ENCODE measurements at regions not wholly inside any gene's neighbourhood (a gene's known extent, or its start where the extent isn't known, plus 50 kb on each side); places are given as distances from the start of the nearest gene placed in this dataset.

GRCh38 chr14:71613168-71613567, 319.1 kb upstream of the RGS6 start:
- intact Hi-C loops (cut with micrococcal nuclease; ENCODE audit: unreplicated experiment) = no loop called here
- no peaks in the 10 kb centered on the region for H3K9me3 ChIP-seq (ENCODE audit: insufficient read depth, low read depth)
- H3K27ac ChIP-seq = no peak overlapping the region
- no peak for DNase-seq
- no TSS peak for BruUV-seq (replicated peaks)
- H3K4me2 ChIP-seq = no peak overlapping the region
- no peaks in the 10 kb centered on the region for H3K36me3 ChIP-seq (ENCODE audit: low read depth)
- H2AFZ ChIP-seq = no peak overlapping the region
- TF ChIP-seq EZH2 (IDR thresholded peaks at IDR 0.05; ENCODE audit: low read depth) (no peak), CTCF (conservative IDR thresholded peaks at IDR 0.05) (no peak)
- ChIA-PET CTCF (no interaction called here), POLR2A (ENCODE audit: unreplicated experiment) (no interaction called here)
- peaks cover 15% of the 10 kb centered on the region for H3F3A ChIP-seq (ENCODE audit: insufficient read depth, low read depth)
- no peaks in the 10 kb centered on the region for H3K27me3 ChIP-seq (ENCODE audit: insufficient read depth, low read depth)
- H3K79me2 ChIP-seq (ENCODE audit: low read depth) = peaks cover 62% of the 10 kb centered on the region
- no peaks in the 10 kb centered on the region for H3K4me1 ChIP-seq (replicated peaks; ENCODE audit: insufficient read depth)
- peaks cover 21% of the 10 kb centered on the region for H4K20me1 ChIP-seq (ENCODE audit: insufficient read depth)
- H3K9me2 ChIP-seq (ENCODE audit: insufficient read depth) = no peaks in the 10 kb centered on the region
- H3K4me3 ChIP-seq = no peak overlapping the region

- H3K79me2 ChIP-seq (ENCODE audit: low read depth) = peaks cover 47% of the 10 kb centered on the region
- H3K27ac ChIP-seq = no peak overlapping the region
- BruUV-seq (replicated peaks) = no TSS peak
- peaks cover 15% of the 10 kb centered on the region for H3F3A ChIP-seq (ENCODE audit: insufficient read depth, low read depth)
- no peak for TF ChIP-seq EZH2 (IDR thresholded peaks at IDR 0.05; ENCODE audit: low read depth)
- no peak for TF ChIP-seq CTCF (conservative IDR thresholded peaks at IDR 0.05)
- DNase-seq = no peak
- intact Hi-C loops (cut with micrococcal nuclease; ENCODE audit: unreplicated experiment) = no loop called here
- no peak overlapping the region for H2AFZ ChIP-seq
- H3K4me1 ChIP-seq (replicated peaks; ENCODE audit: insufficient read depth) = no peaks in the 10 kb centered on the region
- no peaks in the 10 kb centered on the region for H3K9me2 ChIP-seq (ENCODE audit: insufficient read depth)
- H4K20me1 ChIP-seq (ENCODE audit: insufficient read depth) = peaks cover 15% of the 10 kb centered on the region; the same call in 1 of the 2 replicates
- H3K36me3 ChIP-seq (ENCODE audit: low read depth) = peaks cover 12% of the 10 kb centered on the region
- POLR2A ChIA-PET (ENCODE audit: unreplicated experiment) = no interaction called here
- no peaks in the 10 kb centered on the region; the same call in 1 of the 2 replicates for H3K9me3 ChIP-seq (ENCODE audit: insufficient read depth, low read depth)
- H3K4me3 ChIP-seq = no peak overlapping the region
- no peak overlapping the region for H3K4me2 ChIP-seq
- H3K27me3 ChIP-seq (ENCODE audit: insufficient read depth, low read depth) = no peaks in the 10 kb centered on the region
- CTCF ChIA-PET = no interaction called here
Measured at GRCh38 chr14:71616013-71616412, 316.2 kb upstream of the RGS6 start.

- TF ChIP-seq EZH2 (IDR thresholded peaks at IDR 0.05; ENCODE audit: low read depth) (no peak), CTCF (conservative IDR thresholded peaks at IDR 0.05) (no peak)
- POLR2A ChIA-PET (ENCODE audit: unreplicated experiment) = no interaction called here
- H3K4me1 ChIP-seq (replicated peaks; ENCODE audit: insufficient read depth) = no peaks in the 10 kb centered on the region
- H3K27ac ChIP-seq = no peak overlapping the region
- peaks cover 12% of the 10 kb centered on the region for H3K36me3 ChIP-seq (ENCODE audit: low read depth)
- H3K4me2 ChIP-seq = no peak overlapping the region
- H3K9me3 ChIP-seq (ENCODE audit: insufficient read depth, low read depth) = no peaks in the 10 kb centered on the region; the same call in 1 of the 2 replicates
- no TSS peak for BruUV-seq (replicated peaks)
- no peaks in the 10 kb centered on the region for H3K27me3 ChIP-seq (ENCODE audit: insufficient read depth, low read depth)
- CTCF ChIA-PET = no interaction called here
- H3K4me3 ChIP-seq = no peak overlapping the region
- intact Hi-C loops (cut with micrococcal nuclease; ENCODE audit: unreplicated experiment) = no loop called here
- no peak for DNase-seq
- no peaks in the 10 kb centered on the region for H3K9me2 ChIP-seq (ENCODE audit: insufficient read depth)
- no peak overlapping the region for H2AFZ ChIP-seq
- peaks cover 29% of the 10 kb centered on the region; the same call in 1 of the 2 replicates for H3K79me2 ChIP-seq (ENCODE audit: low read depth)
- H4K20me1 ChIP-seq (ENCODE audit: insufficient read depth) = peaks cover 9% of the 10 kb centered on the region; the same call in 1 of the 2 replicates
- peaks cover 6% of the 10 kb centered on the region; the same call in 1 of the 2 replicates for H3F3A ChIP-seq (ENCODE audit: insufficient read depth, low read depth)
Measured at GRCh38 chr14:71618047-71618446, 314.2 kb upstream of the RGS6 start.

All from PC-9 (cell line).